SU-DHL-6 (cell line): ENCODE measurements at regions not wholly inside any gene's neighbourhood (a gene's known extent, or its start where the extent isn't known, plus 50 kb on each side); places are given as distances from the start of the nearest gene placed in this dataset.

Experiments used
- H2AFZ ChIP-seq: fragments of 200-600 bp; sonication (generic); 2 replicates; pipeline ENCODE4 v1.6.1; 2014; ENCODE audit warnings: low read depth, mild to moderate bottlenecking, moderate library complexity, mixed read lengths, antibody characterized with exemption, low read length; ENCODE audit not compliant: severe bottlenecking
- H3F3A ChIP-seq: fragments of 200-600 bp; shearing (Covaris generic); 2 replicates; pipeline ENCODE4 v1.6.0; 2016; ENCODE audit warnings: antibody characterized with exemption, mild to moderate bottlenecking; ENCODE audit not compliant: insufficient read depth
- H3K27ac ChIP-seq: fragments of 200-600 bp; sonication (generic); 2 replicates; pipeline ENCODE4 v1.5.1; 2016; ENCODE audit warnings: low read depth, mild to moderate bottlenecking, low read length, moderate library complexity, mixed read lengths
- H3K27me3 ChIP-seq: fragments of 200-600 bp; sonication (generic), shearing (Covaris generic); 2 replicates; pipeline ENCODE4 v1.6.0; 2014; ENCODE audit warnings: mild to moderate bottlenecking, low read length
- H3K36me3 ChIP-seq: fragments of 200-600 bp; sonication (generic); 2 replicates; pipeline ENCODE4 v1.6.1; 2014; ENCODE audit warnings: mild to moderate bottlenecking, low read length, mixed read lengths
- H3K4me2 ChIP-seq: fragments of 300-600, 200-600 bp; shearing (Covaris generic), sonication (generic); 2 replicates; pipeline ENCODE4 v1.6.0; 2014; ENCODE audit warnings: low read length, low read depth, mild to moderate bottlenecking; ENCODE audit not compliant: poor library complexity, severe bottlenecking
- H3K4me3 ChIP-seq: fragments of 200-600 bp; sonication (generic); 2 replicates; pipeline ENCODE4 v1.5.1; 2014; ENCODE audit warnings: antibody characterized with exemption, low read length, mild to moderate bottlenecking, mixed read lengths; ENCODE audit not compliant: insufficient read depth, poor library complexity, severe bottlenecking
- H3K79me2 ChIP-seq: fragments of 200-600 bp; sonication (generic); 2 replicates; pipeline ENCODE4 v1.6.1; 2014; ENCODE audit warnings: mild to moderate bottlenecking, low read length, moderate library complexity; ENCODE audit not compliant: insufficient read depth
- H3K9ac ChIP-seq: fragments of 200-600 bp; sonication (generic); 2 replicates; pipeline ENCODE4 v1.7.0; 2014; ENCODE audit warnings: mild to moderate bottlenecking, low read length
- H3K9me2 ChIP-seq: fragments of 200-600 bp; sonication (generic); replicated peaks from 2 replicates; pipeline ENCODE4 v1.6.1; 2014; ENCODE audit warnings: low read length; ENCODE audit not compliant: insufficient read depth
- H3K9me3 ChIP-seq: fragments of 200-600 bp; sonication (generic); 2 replicates; pipeline ENCODE4 v1.6.1; 2014; ENCODE audit warnings: low read length, mixed read lengths; ENCODE audit not compliant: insufficient read depth
- H4K20me1 ChIP-seq: fragments of 200-600 bp; sonication (generic); 2 replicates; pipeline ENCODE4 v1.6.1; 2014; ENCODE audit warnings: low read depth, mild to moderate bottlenecking, antibody characterized with exemption, low read length, moderate library complexity, mixed read lengths
- CTCF ChIP-seq: fragments of 200-600 bp; sonication (generic); IDR thresholded peaks from one replicate; pipeline ENCODE4 v1.5.1; 2017; ENCODE audit warnings: antibody characterized with exemption, mild to moderate bottlenecking, low read length, moderate library complexity; ENCODE audit not compliant: insufficient read depth, poor library complexity, severe bottlenecking
- EZH2phosphoT487 ChIP-seq: fragments of 200-600 bp; sonication (generic), shearing (Covaris generic); conservative IDR thresholded peaks from 2 replicates; pipeline ENCODE4 v1.6.1; 2018; ENCODE audit warnings: mild to moderate bottlenecking, antibody characterized with exemption, low read length, moderate library complexity, mixed read lengths

GRCh38 chr13:99614465-99614885 is 113.2 kb downstream of the TM9SF2 start:
- Histone ChIP-seq H3K79me2 (no peaks in the 10 kb centered on the region), H3K27ac (no peak overlapping the region), H3K4me2 (no peak overlapping the region), H3K9me2 (no peaks in the 10 kb centered on the region), H3K4me3 (no peak overlapping the region), H2AFZ (no peak overlapping the region), H3K9me3 (no peaks in the 10 kb centered on the region), H4K20me1 (0 out of 2 replicates have a peak, but pooled peaks cover 5% of the 10 kb centered on the region), H3K9ac (no peak overlapping the region), H3K36me3 (no peaks in the 10 kb centered on the region), H3F3A (no peaks in the 10 kb centered on the region), H3K27me3 (no peaks in the 10 kb centered on the region)
- TF ChIP-seq EZH2phosphoT487, result no peak
- TF ChIP-seq CTCF, result peak; percentile 11
